ENCODE measurements at regions not wholly inside any gene's neighbourhood (a gene's known extent, or its start where the extent isn't known, plus 50 kb on each side); places are given as distances from the start of the nearest gene placed in this dataset.

DNA sequence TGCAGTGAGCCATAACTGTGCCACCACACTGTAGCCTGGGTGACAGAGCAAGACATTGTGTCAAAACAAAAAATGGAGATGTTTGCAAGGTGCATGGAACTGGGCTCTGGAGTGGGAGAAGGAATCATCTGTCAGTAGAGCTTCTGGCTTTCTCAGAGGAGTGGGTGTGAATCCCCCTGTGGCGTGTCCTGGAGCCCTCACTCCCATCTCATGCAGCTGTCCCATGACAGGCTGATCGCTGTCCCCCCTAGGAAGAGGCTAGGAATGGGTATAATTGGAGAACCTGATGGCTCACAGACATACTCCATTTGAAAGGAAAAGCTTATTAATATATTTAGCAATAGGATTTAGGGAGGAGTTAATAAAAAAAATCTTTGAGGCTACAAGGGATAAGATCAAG is 125.8 kb upstream of the EPB41L3 start:
- CTCF ChIA-PET, result no interaction called here
- Histone ChIP-seq H3K4me1 (ENCODE audit: control insufficient read depth, insufficient read depth, low read length) (no peaks in the 10 kb centered on the region), H3K27ac (ENCODE audit: extremely low read depth, low read depth, low read length) (no peak overlapping the region), H3K4me3 (ENCODE audit: low read depth, low read length) (no peak overlapping the region), H3K9me3 (ENCODE audit: control insufficient read depth, insufficient read depth, low read depth, low read length) (no peaks in the 10 kb centered on the region), H3K36me3 (ENCODE audit: control insufficient read depth in 2 of 2, insufficient read depth in 1 of 2, low read length in 2 of 2) (no peaks in the 10 kb centered on the region)
- TF ChIP-seq ZNF169 (tag by site-specific recombination; IDR thresholded peaks at IDR 0.05), result no peak
- TF ChIP-seq, protein P1, sequence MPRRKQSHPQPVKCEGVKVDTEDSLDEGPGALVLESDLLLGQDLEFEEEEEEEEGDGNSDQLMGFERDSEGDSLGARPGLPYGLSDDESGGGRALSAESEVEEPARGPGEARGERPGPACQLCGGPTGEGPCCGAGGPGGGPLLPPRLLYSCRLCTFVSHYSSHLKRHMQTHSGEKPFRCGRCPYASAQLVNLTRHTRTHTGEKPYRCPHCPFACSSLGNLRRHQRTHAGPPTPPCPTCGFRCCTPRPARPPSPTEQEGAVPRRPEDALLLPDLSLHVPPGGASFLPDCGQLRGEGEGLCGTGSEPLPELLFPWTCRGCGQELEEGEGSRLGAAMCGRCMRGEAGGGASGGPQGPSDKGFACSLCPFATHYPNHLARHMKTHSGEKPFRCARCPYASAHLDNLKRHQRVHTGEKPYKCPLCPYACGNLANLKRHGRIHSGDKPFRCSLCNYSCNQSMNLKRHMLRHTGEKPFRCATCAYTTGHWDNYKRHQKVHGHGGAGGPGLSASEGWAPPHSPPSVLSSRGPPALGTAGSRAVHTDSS (tag by site-specific recombination; IDR thresholded peaks at IDR 0.05), result no peak
- no peak for TF ChIP-seq MYNN (tag by site-specific recombination; IDR thresholded peaks at IDR 0.05; ENCODE audit: borderline replicate concordance)
- TF ChIP-seq, protein P2, sequence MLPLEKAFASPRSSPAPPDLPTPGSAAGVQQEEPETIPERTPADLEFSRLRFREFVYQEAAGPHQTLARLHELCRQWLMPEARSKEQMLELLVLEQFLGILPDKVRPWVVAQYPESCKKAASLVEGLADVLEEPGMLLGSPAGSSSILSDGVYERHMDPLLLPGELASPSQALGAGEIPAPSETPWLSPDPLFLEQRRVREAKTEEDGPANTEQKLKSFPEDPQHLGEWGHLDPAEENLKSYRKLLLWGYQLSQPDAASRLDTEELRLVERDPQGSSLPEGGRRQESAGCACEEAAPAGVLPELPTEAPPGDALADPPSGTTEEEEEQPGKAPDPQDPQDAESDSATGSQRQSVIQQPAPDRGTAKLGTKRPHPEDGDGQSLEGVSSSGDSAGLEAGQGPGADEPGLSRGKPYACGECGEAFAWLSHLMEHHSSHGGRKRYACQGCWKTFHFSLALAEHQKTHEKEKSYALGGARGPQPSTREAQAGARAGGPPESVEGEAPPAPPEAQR (tag by site-specific recombination; IDR thresholded peaks at IDR 0.05), result no peak
- TF ChIP-seq ZNF133 (tag by site-specific recombination; IDR thresholded peaks at IDR 0.05), result peak; percentile 60
- no peak for TF ChIP-seq ZNF239 (tag by site-specific recombination; IDR thresholded peaks at IDR 0.05)
- POLR2A ChIA-PET, result no interaction called here

GRCh38 chr18:5668087-5668715 is 124.4 kb upstream of the EPB41L3 start:
- ChIA-PET CTCF (no interaction called here), POLR2A (no interaction called here)
- Histone ChIP-seq H3K36me3 (ENCODE audit: control insufficient read depth in 2 of 2, insufficient read depth in 1 of 2, low read length in 2 of 2) (no peaks in the 10 kb centered on the region), H3K4me3 (ENCODE audit: low read depth, low read length) (no peak overlapping the region), H3K9me3 (ENCODE audit: control insufficient read depth, insufficient read depth, low read depth, low read length) (no peaks in the 10 kb centered on the region), H3K4me1 (ENCODE audit: control insufficient read depth, insufficient read depth, low read length) (no peaks in the 10 kb centered on the region), H3K27ac (ENCODE audit: extremely low read depth, low read depth, low read length) (no peak overlapping the region)
- TF ChIP-seq ZEB2 (tag by site-specific recombination; IDR thresholded peaks at IDR 0.05) (peak; percentile 68), ZNF292 (tag by site-specific recombination; IDR thresholded peaks at IDR 0.05; ENCODE audit: borderline replicate concordance, low read depth) (no peak), PRDM10 (tag by site-specific recombination; IDR thresholded peaks at IDR 0.05) (no peak), ZNF777 (tag by site-specific recombination; IDR thresholded peaks at IDR 0.05; ENCODE audit: borderline replicate concordance) (0 out of 2 replicates have a peak, but pooled peaks have one; percentile 28)
- TF ChIP-seq, protein P3, sequence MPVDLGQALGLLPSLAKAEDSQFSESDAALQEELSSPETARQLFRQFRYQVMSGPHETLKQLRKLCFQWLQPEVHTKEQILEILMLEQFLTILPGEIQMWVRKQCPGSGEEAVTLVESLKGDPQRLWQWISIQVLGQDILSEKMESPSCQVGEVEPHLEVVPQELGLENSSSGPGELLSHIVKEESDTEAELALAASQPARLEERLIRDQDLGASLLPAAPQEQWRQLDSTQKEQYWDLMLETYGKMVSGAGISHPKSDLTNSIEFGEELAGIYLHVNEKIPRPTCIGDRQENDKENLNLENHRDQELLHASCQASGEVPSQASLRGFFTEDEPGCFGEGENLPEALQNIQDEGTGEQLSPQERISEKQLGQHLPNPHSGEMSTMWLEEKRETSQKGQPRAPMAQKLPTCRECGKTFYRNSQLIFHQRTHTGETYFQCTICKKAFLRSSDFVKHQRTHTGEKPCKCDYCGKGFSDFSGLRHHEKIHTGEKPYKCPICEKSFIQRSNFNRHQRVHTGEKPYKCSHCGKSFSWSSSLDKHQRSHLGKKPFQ (tag by site-specific recombination; IDR thresholded peaks at IDR 0.05), result peak; percentile 90
- TF ChIP-seq, protein P4, sequence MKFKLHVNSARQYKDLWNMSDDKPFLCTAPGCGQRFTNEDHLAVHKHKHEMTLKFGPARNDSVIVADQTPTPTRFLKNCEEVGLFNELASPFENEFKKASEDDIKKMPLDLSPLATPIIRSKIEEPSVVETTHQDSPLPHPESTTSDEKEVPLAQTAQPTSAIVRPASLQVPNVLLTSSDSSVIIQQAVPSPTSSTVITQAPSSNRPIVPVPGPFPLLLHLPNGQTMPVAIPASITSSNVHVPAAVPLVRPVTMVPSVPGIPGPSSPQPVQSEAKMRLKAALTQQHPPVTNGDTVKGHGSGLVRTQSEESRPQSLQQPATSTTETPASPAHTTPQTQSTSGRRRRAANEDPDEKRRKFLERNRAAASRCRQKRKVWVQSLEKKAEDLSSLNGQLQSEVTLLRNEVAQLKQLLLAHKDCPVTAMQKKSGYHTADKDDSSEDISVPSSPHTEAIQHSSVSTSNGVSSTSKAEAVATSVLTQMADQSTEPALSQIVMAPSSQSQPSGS (tag by site-specific recombination; IDR thresholded peaks at IDR 0.05; ENCODE audit: low read depth), result no peak
